B cell (primary cell): ENCODE measurements at regions not wholly inside any gene's neighbourhood (a gene's known extent, or its start where the extent isn't known, plus 50 kb on each side); places are given as distances from the start of the nearest gene placed in this dataset.
A peak's percentile ranks its signal among the peaks of the same experiment; 100 is the strongest.

Source experiments
- ATAC-seq: fragments of 200-7000 bp; cut with Tn5 transposase; one replicate; pipeline ENCODE4 v1.10.0; 2021; ENCODE audit warnings: low read depth, mild to moderate bottlenecking, moderate number of reproducible peaks, moderate library complexity
- CTCF ChIA-PET: fragments of 350-600 bp; sonication (Branson Sonifier 250); formaldehyde crosslinking; loops from one replicate; lab custom pipeline; 2021; ENCODE audit warnings: antibody characterized with exemption, inconsistent platforms; lab: Charles Lee
- POLR2A ChIA-PET: fragments of 350-600 bp; sonication (Branson Sonifier 250); formaldehyde crosslinking; loops from one replicate; lab custom pipeline; 2021; ENCODE audit warnings: antibody characterized with exemption; lab: Charles Lee
- DNase-seq: peaks from one replicate; pipeline ENCODE4 v3.0.0; 2013
- H2AFZ ChIP-seq: 2 replicates; pipeline ENCODE4 v1.6.1; 2012; ENCODE audit warnings: mild to moderate bottlenecking, low read depth, low read length; ENCODE audit not compliant: insufficient read depth, poor library complexity, severe bottlenecking
- H3K27ac ChIP-seq, 2 donors: 1 replicate in 1 of 2; 2 replicates in 1 of 2; pipeline ENCODE4 v1.5.1; 2012 to 2013; ENCODE audit warnings: low read length in 2 of 2, mild to moderate bottlenecking in 2 of 2, moderate library complexity in 1 of 2
- H3K27me3 ChIP-seq, 4 experiments: fragments of 200-600 bp in 1 of 4; sonication (generic) in 1 of 4; replicated peaks in 1 of 4; 1 replicate in 2 of 4; 2 replicates in 2 of 4; pipeline versions ENCODE4 v1.6.1 to v1.7.0; 2013 to 2016; ENCODE audit warnings: low read length in 3 of 4, mild to moderate bottlenecking in 2 of 4, mixed read lengths in 1 of 4, moderate library complexity in 1 of 4; ENCODE audit not compliant: insufficient read depth in 4 of 4, control insufficient read depth in 3 of 4; ENCODE audit errors: control extremely low read depth in 1 of 4
- H3K36me3 ChIP-seq, 2 experiments: replicated peaks in 1 of 2; 1 replicate in 1 of 2; 2 replicates in 1 of 2; pipeline versions ENCODE4 v1.6.1 to v1.7.1; 2013; ENCODE audit warnings: low read length in 1 of 2; ENCODE audit not compliant: insufficient read depth in 2 of 2, control insufficient read depth in 1 of 2; ENCODE audit errors: control extremely low read depth in 1 of 2, extremely low read depth in 1 of 2
- H3K4me1 ChIP-seq, 2 donors: fragments of 200-600 bp in 1 of 2; sonication (generic) in 1 of 2; 1 replicate in 1 of 2; 2 replicates in 1 of 2; pipeline versions ENCODE4 v1.5.1 to v1.6.1; 2013 to 2017; ENCODE audit warnings: low read length in 2 of 2; ENCODE audit not compliant: control insufficient read depth in 2 of 2, insufficient read depth in 2 of 2
- H3K4me2 ChIP-seq: replicated peaks from 2 replicates; pipeline ENCODE3; 2012; ENCODE audit warnings: mild to moderate bottlenecking, low read depth, low read length; ENCODE audit not compliant: poor library complexity, severe bottlenecking
- H3K4me3 ChIP-seq, 5 experiments: fragments of 200-600 bp in 1 of 5; sonication (generic) in 1 of 5; 1 replicate in 3 of 5; 2 replicates in 2 of 5; pipeline versions ENCODE4 v1.5.1 to v1.7.0; 2011 to 2016; ENCODE audit warnings: low read length in 4 of 5, mild to moderate bottlenecking in 4 of 5, low read depth in 2 of 5, control low read depth in 1 of 5, moderate library complexity in 1 of 5; ENCODE audit not compliant: insufficient read depth in 1 of 5; ENCODE audit errors: control extremely low read depth in 1 of 5, extremely low read depth in 1 of 5
- H3K79me2 ChIP-seq: fragments of 200-600 bp; sonication (generic); one replicate; pipeline ENCODE4 v1.6.0; 2016; ENCODE audit warnings: low read length; ENCODE audit not compliant: control insufficient read depth, insufficient read depth
- H3K9ac ChIP-seq: fragments of 200-600 bp; sonication (generic); 2 replicates; pipeline ENCODE4 v1.6.1; 2017; ENCODE audit warnings: mild to moderate bottlenecking, low read length, moderate library complexity
- H3K9me3 ChIP-seq, 3 donors: one replicate each; pipeline versions ENCODE4 v1.6.1 to v1.7.1; 2013; ENCODE audit warnings: low read length in 2 of 3; ENCODE audit not compliant: control insufficient read depth in 2 of 3, insufficient read depth in 1 of 3; ENCODE audit errors: control extremely low read depth in 1 of 3
- H4K20me1 ChIP-seq: 2 replicates; pipeline ENCODE4 v1.6.0; 2012; ENCODE audit warnings: mild to moderate bottlenecking, low read length; ENCODE audit not compliant: insufficient read depth, control insufficient read depth, poor library complexity, severe bottlenecking
- H3K27ac Mint-ChIP-seq: one replicate; pipeline ENCODE4 v1.8.0; 2021; ENCODE audit warnings: mixed read lengths
- H3K27me3 Mint-ChIP-seq: one replicate; pipeline ENCODE4 v1.8.0; 2021; ENCODE audit warnings: mixed read lengths
- H3K4me1 Mint-ChIP-seq: one replicate; pipeline ENCODE4 v1.8.0; 2021; ENCODE audit warnings: mixed read lengths
- H3K4me3 Mint-ChIP-seq: one replicate; pipeline ENCODE4 v1.8.0; 2021; ENCODE audit warnings: mixed read lengths
- H3K9me3 Mint-ChIP-seq: one replicate; pipeline ENCODE4 v1.8.0; 2022; ENCODE audit warnings: mixed read lengths; ENCODE audit not compliant: insufficient read depth
- EZH2 ChIP-seq: IDR thresholded peaks from 2 replicates; pipeline ENCODE4 v1.6.1; 2012; ENCODE audit warnings: borderline replicate concordance, low read depth, mild to moderate bottlenecking, moderate library complexity, low read length; ENCODE audit not compliant: insufficient read depth, poor library complexity, severe bottlenecking
- WGBS: methylation state at CpG from one replicate; pipeline ENCODE4 v1.1.5; 2013; ENCODE audit warnings: missing lambda C conversion rate; ENCODE audit not compliant: insufficient coverage; 5-methylcytosine and 5-hydroxymethylcytosine counted together
- intact Hi-C: fragments of 100-400 bp; cut with micrococcal nuclease; formaldehyde crosslinking; loops from one replicate; pipeline ENCODE4 v1.10.0; 2022
- TF ChIP-seq, protein P1 (sequence below): fragments of 200-600 bp; IDR thresholded peaks from one replicate; pipeline ENCODE4 v1.8.0; 2022; ENCODE audit warnings: antibody characterized with exemption, mild to moderate bottlenecking

DNA sequence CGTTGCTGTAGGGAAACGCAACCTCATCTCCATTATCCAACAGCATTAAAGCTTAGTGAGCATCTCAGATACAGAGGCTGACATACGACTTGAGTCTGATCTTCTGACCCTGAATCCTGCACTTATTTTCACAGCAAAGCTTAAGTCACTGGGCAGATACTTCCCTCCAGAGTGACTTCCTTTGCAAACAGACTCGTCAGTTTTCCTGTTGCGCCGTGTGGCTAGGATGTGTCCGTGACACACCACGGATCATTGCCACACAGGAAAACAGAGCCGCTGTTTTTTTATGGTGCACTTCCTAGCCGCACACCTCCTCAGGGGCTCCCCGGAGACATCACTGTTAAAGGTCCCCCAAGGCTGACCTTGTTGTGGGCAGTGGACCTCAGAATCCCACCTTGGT, 94.9 kb upstream of the MKI67 start:
- DNase-seq, result no peak
- POLR2A ChIA-PET, result no interaction called here
- CTCF ChIA-PET, result no interaction called here
- Histone ChIP-seq H3K9me3 (no peaks in the 10 kb centered on the region), H3K9ac (no peak overlapping the region), H3K27ac (no peak overlapping the region), H3K4me2 (peak overlapping the region; percentile 13), H2AFZ (no peak overlapping the region), H3K4me1 (peaks cover 8 to 9% of the 10 kb centered on the region in 2 donors), H3K27me3 (peaks cover 0 to 6% (median 2%) of the 10 kb centered on the region in 4 experiments), H4K20me1 (no peaks in the 10 kb centered on the region), H3K36me3 (no peaks in the 10 kb centered on the region), H3K4me3 (no peak overlapping the region), H3K79me2 (no peaks in the 10 kb centered on the region)
- no peak for ATAC-seq
- 12% methylated on average over 11 of the region's 11 CpGs for WGBS
- no peak overlapping the region for H3K27ac Mint-ChIP-seq
- intact Hi-C loops, result no loop called here
- TF ChIP-seq, protein P1, sequence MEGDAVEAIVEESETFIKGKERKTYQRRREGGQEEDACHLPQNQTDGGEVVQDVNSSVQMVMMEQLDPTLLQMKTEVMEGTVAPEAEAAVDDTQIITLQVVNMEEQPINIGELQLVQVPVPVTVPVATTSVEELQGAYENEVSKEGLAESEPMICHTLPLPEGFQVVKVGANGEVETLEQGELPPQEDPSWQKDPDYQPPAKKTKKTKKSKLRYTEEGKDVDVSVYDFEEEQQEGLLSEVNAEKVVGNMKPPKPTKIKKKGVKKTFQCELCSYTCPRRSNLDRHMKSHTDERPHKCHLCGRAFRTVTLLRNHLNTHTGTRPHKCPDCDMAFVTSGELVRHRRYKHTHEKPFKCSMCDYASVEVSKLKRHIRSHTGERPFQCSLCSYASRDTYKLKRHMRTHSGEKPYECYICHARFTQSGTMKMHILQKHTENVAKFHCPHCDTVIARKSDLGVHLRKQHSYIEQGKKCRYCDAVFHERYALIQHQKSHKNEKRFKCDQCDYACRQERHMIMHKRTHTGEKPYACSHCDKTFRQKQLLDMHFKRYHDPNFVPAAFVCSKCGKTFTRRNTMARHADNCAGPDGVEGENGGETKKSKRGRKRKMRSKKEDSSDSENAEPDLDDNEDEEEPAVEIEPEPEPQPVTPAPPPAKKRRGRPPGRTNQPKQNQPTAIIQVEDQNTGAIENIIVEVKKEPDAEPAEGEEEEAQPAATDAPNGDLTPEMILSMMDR, result no peak
- no peak for TF ChIP-seq EZH2
- peaks cover 16% of the 10 kb centered on the region for H3K27me3 Mint-ChIP-seq
- H3K9me3 Mint-ChIP-seq, result no peaks in the 10 kb centered on the region
- peaks cover 8% of the 10 kb centered on the region for H3K4me1 Mint-ChIP-seq
- H3K4me3 Mint-ChIP-seq, result no peak overlapping the region

DNA sequence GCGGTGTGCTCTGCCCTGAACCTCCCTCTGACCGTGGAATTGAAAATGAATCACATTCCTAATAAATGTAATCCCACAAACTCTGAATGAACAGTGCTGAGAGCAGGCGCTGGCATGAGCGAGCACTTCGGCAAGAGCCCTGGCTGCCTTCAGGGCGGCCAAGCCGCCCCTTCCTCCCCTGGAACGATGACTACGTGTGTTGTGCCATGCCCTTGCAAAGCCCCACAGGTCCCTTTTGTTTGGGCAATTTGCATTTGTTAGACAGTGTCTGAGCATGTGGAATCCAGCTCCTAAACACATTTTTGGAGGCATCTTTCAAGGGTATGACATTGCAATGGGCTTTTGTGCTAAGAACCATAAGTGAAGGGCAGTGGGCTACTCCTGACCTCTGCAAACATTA, 95.6 kb upstream of the MKI67 start:
- Mint-ChIP-seq H3K9me3 (no peaks in the 10 kb centered on the region), H3K4me3 (no peak overlapping the region), H3K27me3 (peaks cover 23% of the 10 kb centered on the region), H3K4me1 (peaks cover 8% of the 10 kb centered on the region), H3K27ac (no peak overlapping the region)
- peak overlapping the region; percentile 13 for H3K4me2 ChIP-seq
- no peaks in the 10 kb centered on the region for H3K36me3 ChIP-seq
- TF ChIP-seq EZH2, result no peak
- TF ChIP-seq, protein P1, result no peak
- H2AFZ ChIP-seq, result no peak overlapping the region
- peaks cover 8 to 9% of the 10 kb centered on the region in 2 donors for H3K4me1 ChIP-seq
- H3K9ac ChIP-seq, result no peak overlapping the region
- no peak overlapping the region for H3K27ac ChIP-seq
- 92% methylated on average over 9 of the region's 9 CpGs for WGBS
- no peaks in the 10 kb centered on the region for H4K20me1 ChIP-seq
- intact Hi-C loops, result no loop called here
- ATAC-seq (no peak), DNase-seq (no peak)
- H3K27me3 ChIP-seq, result peaks cover 0 to 6% (median 2%) of the 10 kb centered on the region in 4 experiments
- no peak overlapping the region for H3K4me3 ChIP-seq
- H3K9me3 ChIP-seq, result no peaks in the 10 kb centered on the region
- ChIA-PET CTCF (interaction anchor here (1.3 kb wide), 1 partner anchor 9 kb away, joined by 4 read pairs; no protein-coding TSS in a partner anchor), POLR2A (no interaction called here)
- no peaks in the 10 kb centered on the region for H3K79me2 ChIP-seq
